Mesothelial cell of epicardium (in vitro differentiated cells): ENCODE measurements at regions not wholly inside any gene's neighbourhood (a gene's known extent, or its start where the extent isn't known, plus 50 kb on each side); places are given as distances from the start of the nearest gene placed in this dataset.

Experiments used
- DNase-seq, 2 experiments: peaks; one replicate each; pipeline ENCODE4 v3.0.0; 2021; ENCODE audit warnings: low spot score in 2 of 2; ENCODE audit not compliant: unreplicated experiment in 2 of 2
- H3K27ac Mint-ChIP-seq: 2 replicates; pipeline ENCODE4 v1.8.0; 2021; ENCODE audit warnings: mixed read lengths
- H3K27me3 Mint-ChIP-seq: 2 replicates; pipeline ENCODE4 v1.8.0; 2021; ENCODE audit warnings: low read depth, mixed read lengths
- H3K36me3 Mint-ChIP-seq: 2 replicates; pipeline ENCODE4 v1.8.0; 2021; ENCODE audit warnings: mixed read lengths
- H3K4me1 Mint-ChIP-seq: 2 replicates; pipeline ENCODE4 v1.8.0; 2021; ENCODE audit warnings: mixed read lengths
- H3K4me3 Mint-ChIP-seq: 2 replicates; pipeline ENCODE4 v1.8.0; 2021; ENCODE audit warnings: mild to moderate bottlenecking, moderate library complexity, mixed read lengths
- H3K9me3 Mint-ChIP-seq: 2 replicates; pipeline ENCODE4 v1.8.0; 2021; ENCODE audit warnings: mixed read lengths
- TF ChIP-seq, protein P1 (sequence below): fragments of 200-600 bp; sonication (generic); IDR thresholded peaks from one replicate; pipeline ENCODE4 v1.5.0; 2021; ENCODE audit warnings: antibody characterized with exemption; ENCODE audit not compliant: unreplicated experiment

- H3K4me1 Mint-ChIP-seq = peaks cover 22% of the 10 kb centered on the region
- no peaks in the 10 kb centered on the region for H3K27me3 Mint-ChIP-seq
- no peak overlapping the region for H3K27ac Mint-ChIP-seq
- TF ChIP-seq, protein P1, sequence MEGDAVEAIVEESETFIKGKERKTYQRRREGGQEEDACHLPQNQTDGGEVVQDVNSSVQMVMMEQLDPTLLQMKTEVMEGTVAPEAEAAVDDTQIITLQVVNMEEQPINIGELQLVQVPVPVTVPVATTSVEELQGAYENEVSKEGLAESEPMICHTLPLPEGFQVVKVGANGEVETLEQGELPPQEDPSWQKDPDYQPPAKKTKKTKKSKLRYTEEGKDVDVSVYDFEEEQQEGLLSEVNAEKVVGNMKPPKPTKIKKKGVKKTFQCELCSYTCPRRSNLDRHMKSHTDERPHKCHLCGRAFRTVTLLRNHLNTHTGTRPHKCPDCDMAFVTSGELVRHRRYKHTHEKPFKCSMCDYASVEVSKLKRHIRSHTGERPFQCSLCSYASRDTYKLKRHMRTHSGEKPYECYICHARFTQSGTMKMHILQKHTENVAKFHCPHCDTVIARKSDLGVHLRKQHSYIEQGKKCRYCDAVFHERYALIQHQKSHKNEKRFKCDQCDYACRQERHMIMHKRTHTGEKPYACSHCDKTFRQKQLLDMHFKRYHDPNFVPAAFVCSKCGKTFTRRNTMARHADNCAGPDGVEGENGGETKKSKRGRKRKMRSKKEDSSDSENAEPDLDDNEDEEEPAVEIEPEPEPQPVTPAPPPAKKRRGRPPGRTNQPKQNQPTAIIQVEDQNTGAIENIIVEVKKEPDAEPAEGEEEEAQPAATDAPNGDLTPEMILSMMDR = no peak
- H3K4me3 Mint-ChIP-seq = no peak overlapping the region
- no peaks in the 10 kb centered on the region for H3K36me3 Mint-ChIP-seq
- peaks cover 12% of the 10 kb centered on the region for H3K9me3 Mint-ChIP-seq
- DNase-seq = no peak
Measured at GRCh38 chr4:125091101-125091500, 223.7 kb upstream of the FAT4 start.

GRCh38 chr4:125084608-125085007 is 230.1 kb upstream of the FAT4 start:
- no peak overlapping the region for H3K4me3 Mint-ChIP-seq
- peaks cover 24% of the 10 kb centered on the region for H3K4me1 Mint-ChIP-seq
- H3K27ac Mint-ChIP-seq = no peak overlapping the region
- no peak for DNase-seq
- no peaks in the 10 kb centered on the region for H3K9me3 Mint-ChIP-seq
- no peaks in the 10 kb centered on the region for H3K27me3 Mint-ChIP-seq
- TF ChIP-seq, protein P1 = no peak
- no peaks in the 10 kb centered on the region for H3K36me3 Mint-ChIP-seq

GRCh38 chr4:125082729-125083417 is 231.9 kb upstream of the FAT4 start:
- Mint-ChIP-seq H3K9me3 (no peaks in the 10 kb centered on the region), H3K27ac (no peak overlapping the region), H3K36me3 (no peaks in the 10 kb centered on the region), H3K27me3 (no peaks in the 10 kb centered on the region), H3K4me3 (no peak overlapping the region), H3K4me1 (peaks cover 16% of the 10 kb centered on the region)
- TF ChIP-seq, protein P1 = no peak
- DNase-seq = no peak

GRCh38 chr4:125072269-125072668 is 242.5 kb upstream of the FAT4 start:
- DNase-seq = no peak
- Mint-ChIP-seq H3K27ac (no peak overlapping the region), H3K4me3 (no peak overlapping the region)

GRCh38 chr4:125070861-125071260 is 243.9 kb upstream of the FAT4 start:
- peaks cover 4% of the 10 kb centered on the region for H3K9me3 Mint-ChIP-seq
- H3K36me3 Mint-ChIP-seq = no peaks in the 10 kb centered on the region
- DNase-seq = no peak
- no peak overlapping the region for H3K27ac Mint-ChIP-seq
- peaks cover 11% of the 10 kb centered on the region for H3K4me1 Mint-ChIP-seq
- H3K27me3 Mint-ChIP-seq = no peaks in the 10 kb centered on the region
- H3K4me3 Mint-ChIP-seq = no peak overlapping the region
- TF ChIP-seq, protein P1 = no peak

More at GRCh38 chr4:125072269-125072668, 242.5 kb upstream of the FAT4 start:
- H3K27me3 Mint-ChIP-seq = no peaks in the 10 kb centered on the region
- TF ChIP-seq, protein P1 = no peak
- H3K9me3 Mint-ChIP-seq = no peaks in the 10 kb centered on the region
- H3K36me3 Mint-ChIP-seq = no peaks in the 10 kb centered on the region
- H3K4me1 Mint-ChIP-seq = peaks cover 11% of the 10 kb centered on the region
